ENCODE measurements at regions not wholly inside any gene's neighbourhood (a gene's known extent, or its start where the extent isn't known, plus 50 kb on each side); places are given as distances from the start of the nearest gene placed in this dataset.

DNA sequence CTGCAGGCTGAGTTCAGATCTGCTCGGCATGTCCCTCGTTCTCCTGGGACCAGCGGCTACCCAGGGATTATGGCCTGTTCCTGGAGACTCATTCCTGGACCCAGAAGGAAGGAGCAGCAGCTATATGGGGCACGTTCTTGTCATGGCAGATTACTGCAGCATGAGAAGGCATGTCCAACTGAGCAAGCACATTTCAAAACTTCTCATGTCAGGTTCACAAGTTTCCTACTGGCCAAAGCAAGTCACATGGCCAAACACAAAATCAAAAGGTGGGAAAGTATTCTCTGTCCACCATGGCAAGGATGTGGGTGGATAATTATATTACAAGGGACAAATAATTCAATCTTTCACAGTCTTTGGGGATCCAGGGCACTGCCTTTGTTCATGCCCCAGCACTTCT lies 71.9 kb upstream of the C15orf39 start:
- Histone ChIP-seq H3K36me3 (ENCODE audit: control insufficient read depth, insufficient read depth, low read length) (no peaks in the 10 kb centered on the region), H3K4me3 (ENCODE audit: low read depth, low read length) (no peak overlapping the region), H3K27me3 (ENCODE audit: control insufficient read depth, insufficient read depth, low read length) (no peaks in the 10 kb centered on the region)
- TF ChIP-seq, protein P1, sequence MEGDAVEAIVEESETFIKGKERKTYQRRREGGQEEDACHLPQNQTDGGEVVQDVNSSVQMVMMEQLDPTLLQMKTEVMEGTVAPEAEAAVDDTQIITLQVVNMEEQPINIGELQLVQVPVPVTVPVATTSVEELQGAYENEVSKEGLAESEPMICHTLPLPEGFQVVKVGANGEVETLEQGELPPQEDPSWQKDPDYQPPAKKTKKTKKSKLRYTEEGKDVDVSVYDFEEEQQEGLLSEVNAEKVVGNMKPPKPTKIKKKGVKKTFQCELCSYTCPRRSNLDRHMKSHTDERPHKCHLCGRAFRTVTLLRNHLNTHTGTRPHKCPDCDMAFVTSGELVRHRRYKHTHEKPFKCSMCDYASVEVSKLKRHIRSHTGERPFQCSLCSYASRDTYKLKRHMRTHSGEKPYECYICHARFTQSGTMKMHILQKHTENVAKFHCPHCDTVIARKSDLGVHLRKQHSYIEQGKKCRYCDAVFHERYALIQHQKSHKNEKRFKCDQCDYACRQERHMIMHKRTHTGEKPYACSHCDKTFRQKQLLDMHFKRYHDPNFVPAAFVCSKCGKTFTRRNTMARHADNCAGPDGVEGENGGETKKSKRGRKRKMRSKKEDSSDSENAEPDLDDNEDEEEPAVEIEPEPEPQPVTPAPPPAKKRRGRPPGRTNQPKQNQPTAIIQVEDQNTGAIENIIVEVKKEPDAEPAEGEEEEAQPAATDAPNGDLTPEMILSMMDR (IDR thresholded peaks at IDR 0.05; ENCODE audit: insufficient read depth, low read length, poor library complexity, severe bottlenecking): no peak
- no peak for DNase-seq (ENCODE audit: low read depth)

DNA sequence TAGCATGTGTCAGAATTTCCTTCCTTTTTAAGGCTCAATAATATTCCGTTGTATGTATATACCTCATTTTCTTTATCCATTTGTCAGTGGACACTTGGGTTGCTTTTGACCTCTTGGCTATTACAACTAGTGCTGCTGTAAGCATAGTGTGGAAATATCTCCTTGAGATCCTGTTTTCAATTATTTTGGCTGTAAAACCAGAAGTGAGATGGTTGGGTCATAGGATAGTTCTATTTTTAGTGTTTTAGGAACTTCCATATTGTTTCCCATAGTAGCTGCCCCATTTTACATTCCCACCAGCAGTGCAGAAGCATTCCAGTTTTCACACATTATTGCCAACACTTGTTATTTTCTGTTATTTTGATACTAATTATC lies 70.4 kb upstream of the C15orf39 start:
- DNase-seq (ENCODE audit: low read depth): no peak
- TF ChIP-seq, protein P1 (IDR thresholded peaks at IDR 0.05; ENCODE audit: insufficient read depth, low read length, poor library complexity, severe bottlenecking): no peak
- no peaks in the 10 kb centered on the region for H3K27me3 ChIP-seq (ENCODE audit: control insufficient read depth, insufficient read depth, low read length)
- H3K36me3 ChIP-seq (ENCODE audit: control insufficient read depth, insufficient read depth, low read length): no peaks in the 10 kb centered on the region
- H3K4me3 ChIP-seq (ENCODE audit: low read depth, low read length): no peak overlapping the region

GRCh38 chr15:75134748-75135147 lies 66.9 kb upstream of the C15orf39 start:
- TF ChIP-seq, protein P1 (IDR thresholded peaks at IDR 0.05; ENCODE audit: insufficient read depth, low read length, poor library complexity, severe bottlenecking): no peak
- Histone ChIP-seq H3K4me3 (ENCODE audit: low read depth, low read length) (no peak overlapping the region), H3K36me3 (ENCODE audit: control insufficient read depth, insufficient read depth, low read length) (no peaks in the 10 kb centered on the region), H3K27me3 (ENCODE audit: control insufficient read depth, insufficient read depth, low read length) (no peaks in the 10 kb centered on the region)
- DNase-seq (ENCODE audit: low read depth): no peak

- H3K36me3 ChIP-seq (ENCODE audit: control insufficient read depth, insufficient read depth, low read length): no peaks in the 10 kb centered on the region
- no peak overlapping the region for H3K4me3 ChIP-seq (ENCODE audit: low read depth, low read length)
- no peak for DNase-seq (ENCODE audit: low read depth)
- TF ChIP-seq, protein P1 (IDR thresholded peaks at IDR 0.05; ENCODE audit: insufficient read depth, low read length, poor library complexity, severe bottlenecking): no peak
- no peaks in the 10 kb centered on the region for H3K27me3 ChIP-seq (ENCODE audit: control insufficient read depth, insufficient read depth, low read length)
Observed at GRCh38 chr15:75136118-75136517, 65.6 kb upstream of the C15orf39 start.

DNA sequence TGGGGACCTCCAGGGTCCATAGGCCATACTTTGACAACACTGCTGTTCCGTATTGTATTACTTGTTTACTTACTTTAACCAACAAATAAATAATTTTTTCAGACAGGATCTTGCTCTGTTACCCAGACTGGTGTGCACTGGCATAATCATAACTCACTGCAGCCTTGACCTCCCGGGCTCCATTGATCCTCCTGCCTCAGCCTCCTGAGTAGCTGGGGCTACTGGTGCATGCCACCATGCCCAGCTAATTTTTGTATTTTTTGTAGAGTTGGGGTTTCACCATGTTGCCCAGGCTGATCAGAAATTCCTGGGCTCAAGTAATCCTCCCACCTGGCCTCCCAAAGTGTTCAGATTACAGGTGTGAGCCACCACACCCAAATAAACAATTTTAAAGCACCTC lies 64.9 kb upstream of the C15orf39 start:
- no peaks in the 10 kb centered on the region for H3K27me3 ChIP-seq (ENCODE audit: control insufficient read depth, insufficient read depth, low read length)
- no peaks in the 10 kb centered on the region for H3K36me3 ChIP-seq (ENCODE audit: control insufficient read depth, insufficient read depth, low read length)
- TF ChIP-seq, protein P1 (IDR thresholded peaks at IDR 0.05; ENCODE audit: insufficient read depth, low read length, poor library complexity, severe bottlenecking): no peak
- no peak for DNase-seq (ENCODE audit: low read depth)
- no peak overlapping the region for H3K4me3 ChIP-seq (ENCODE audit: low read depth, low read length)

Measured in kidney epithelial cell (primary cell).